PC-3 (cell line): ENCODE measurements at regions not wholly inside any gene's neighbourhood (a gene's known extent, or its start where the extent isn't known, plus 50 kb on each side); places are given as distances from the start of the nearest gene placed in this dataset.

ENCODE experiments used
- ATAC-seq: fragments of 200-7000 bp; cut with Tn5 transposase; 2 replicates; pipeline ENCODE4 v1.9.1; 2020; ENCODE audit warnings: mild to moderate bottlenecking, moderate library complexity
- BruUV-seq: library from RNA; stranded (reverse); fragments of 400-500 nt; replicated peaks from 2 replicates; lab custom pipeline; 2021; lab: Mats Ljungman, UMichigan
- CTCF ChIA-PET: fragments of 300-600 bp; sonication (Branson Sonifier 250); formaldehyde crosslinking; loops from one replicate; lab custom pipeline; 2022; ENCODE audit warnings: antibody characterized with exemption; lab: Charles Lee
- POLR2A ChIA-PET: fragments of 300-600 bp; sonication (Branson Sonifier 250); formaldehyde crosslinking; loops from one replicate; lab custom pipeline; 2022; ENCODE audit warnings: antibody characterized with exemption; ENCODE audit not compliant: unreplicated experiment; lab: Charles Lee
- DNase-seq: peaks from one replicate; pipeline ENCODE4 v3.0.0-alpha.2; 2015
- H2AFZ ChIP-seq: fragments of 300-600 bp; sonication (generic); 2 replicates; pipeline ENCODE4 v1.6.0; 2016; ENCODE audit warnings: antibody characterized with exemption, low read length
- H3F3A ChIP-seq: fragments of 300-600 bp; sonication (generic); one replicate; pipeline ENCODE4 v1.6.0; 2017; ENCODE audit warnings: antibody characterized with exemption, low read length, control low read depth, mild to moderate bottlenecking; ENCODE audit not compliant: unreplicated experiment
- H3K27ac ChIP-seq: fragments of 300-600 bp; sonication (generic); 2 replicates; pipeline ENCODE4 v1.5.1; 2016; ENCODE audit warnings: mild to moderate bottlenecking, low read length
- H3K27me3 ChIP-seq: fragments of 300-600 bp; sonication (generic); 2 replicates; pipeline ENCODE4 v1.6.1; 2016; ENCODE audit warnings: low read length, mixed read lengths
- H3K36me3 ChIP-seq: fragments of 300-600 bp; sonication (generic); 2 replicates; pipeline ENCODE4 v1.6.1; 2016; ENCODE audit warnings: low read depth, mixed run types, low read length, mixed read lengths
- H3K4me1 ChIP-seq: fragments of 300-600 bp; sonication (generic); 2 replicates; pipeline ENCODE4 v1.5.1; 2016; ENCODE audit warnings: low read length; ENCODE audit not compliant: insufficient read depth
- H3K4me2 ChIP-seq: fragments of 300-600 bp; sonication (generic); 2 replicates; pipeline ENCODE4 v1.6.0; 2016; ENCODE audit warnings: low read length
- H3K4me3 ChIP-seq: fragments of 300-600 bp; sonication (generic); 2 replicates; pipeline ENCODE4 v1.5.1; 2016; ENCODE audit warnings: mild to moderate bottlenecking, low read length, mixed read lengths
- H3K79me2 ChIP-seq: fragments of 300-600 bp; sonication (generic); 2 replicates; pipeline ENCODE4 v1.6.1; 2017; ENCODE audit warnings: low read length, mixed read lengths
- H3K9ac ChIP-seq: fragments of 300-600 bp; sonication (generic); 2 replicates; pipeline ENCODE4 v1.6.0; 2016; ENCODE audit warnings: mild to moderate bottlenecking, low read length
- H3K9me2 ChIP-seq: fragments of 300-600 bp; sonication (generic); replicated peaks from 2 replicates; pipeline ENCODE4 v1.6.1; 2016; ENCODE audit warnings: mixed run types, low read length, mixed read lengths
- H3K9me3 ChIP-seq: fragments of 300-600 bp; sonication (generic); 2 replicates; pipeline ENCODE4 v1.6.1; 2016; ENCODE audit warnings: low read length, mixed read lengths
- H4K20me1 ChIP-seq: fragments of 300-600 bp; sonication (generic); 2 replicates; pipeline ENCODE4 v1.6.1; 2016; ENCODE audit warnings: low read length, mixed read lengths
- EZH2 ChIP-seq: fragments of 300-600 bp; sonication (generic); IDR thresholded peaks from one replicate; pipeline ENCODE4 v1.6.1; 2017; ENCODE audit warnings: antibody characterized with exemption, mild to moderate bottlenecking, low read length; ENCODE audit not compliant: unreplicated experiment
- EZH2phosphoT487 ChIP-seq: fragments of 300-600 bp; sonication (generic); IDR thresholded peaks from 2 replicates; pipeline ENCODE4 v1.6.1; 2018; ENCODE audit warnings: mild to moderate bottlenecking, antibody characterized with exemption, low read length, borderline replicate concordance
- intact Hi-C: fragments of 100-400 bp; cut with micrococcal nuclease; formaldehyde crosslinking; loops from 2 replicates; pipeline ENCODE4 v1.9.0; 2023
- TF ChIP-seq, protein P1 (sequence below): fragments of 300-600 bp; sonication (generic); conservative IDR thresholded peaks from 2 replicates; pipeline ENCODE4 v1.5.1; 2017; ENCODE audit warnings: antibody characterized with exemption, low read depth, mild to moderate bottlenecking, low read length

DNA sequence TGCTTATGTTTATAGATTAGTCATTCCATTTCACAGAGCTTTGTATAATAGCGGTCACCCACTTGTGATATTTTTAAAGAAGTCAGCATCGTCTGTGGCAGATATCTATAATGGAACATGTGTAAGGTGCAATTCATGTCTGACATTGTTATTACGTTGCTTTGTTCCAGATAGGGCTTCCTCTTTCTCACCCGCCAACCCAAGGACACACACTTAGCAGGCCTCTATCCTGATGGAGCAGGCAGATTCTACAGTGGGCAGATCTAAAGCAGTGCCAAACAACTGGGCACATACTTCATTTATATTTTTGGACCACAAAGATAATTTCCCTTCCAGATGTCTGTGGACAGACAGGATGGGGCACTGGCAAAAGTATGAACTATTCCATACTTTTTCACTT is 573.1 kb downstream of the TDRD15 start:
- H3K4me3 ChIP-seq: no peak overlapping the region
- BruUV-seq: no TSS peak
- ChIA-PET POLR2A (no interaction called here), CTCF (no interaction called here)
- no peak overlapping the region for H3K27ac ChIP-seq
- intact Hi-C loops: no loop called here
- H3K27me3 ChIP-seq: no peaks in the 10 kb centered on the region
- H2AFZ ChIP-seq: no peak overlapping the region
- ATAC-seq (no peak), DNase-seq (no peak)
- H3K36me3 ChIP-seq: no peaks in the 10 kb centered on the region
- no peaks in the 10 kb centered on the region for H4K20me1 ChIP-seq
- no peaks in the 10 kb centered on the region for H3K4me1 ChIP-seq
- H3K9ac ChIP-seq: no peak overlapping the region
- peaks cover 14% of the 10 kb centered on the region for H3K9me3 ChIP-seq
- no peaks in the 10 kb centered on the region for H3K9me2 ChIP-seq
- no peak overlapping the region for H3K4me2 ChIP-seq
- TF ChIP-seq EZH2: no peak
- TF ChIP-seq, protein P1, sequence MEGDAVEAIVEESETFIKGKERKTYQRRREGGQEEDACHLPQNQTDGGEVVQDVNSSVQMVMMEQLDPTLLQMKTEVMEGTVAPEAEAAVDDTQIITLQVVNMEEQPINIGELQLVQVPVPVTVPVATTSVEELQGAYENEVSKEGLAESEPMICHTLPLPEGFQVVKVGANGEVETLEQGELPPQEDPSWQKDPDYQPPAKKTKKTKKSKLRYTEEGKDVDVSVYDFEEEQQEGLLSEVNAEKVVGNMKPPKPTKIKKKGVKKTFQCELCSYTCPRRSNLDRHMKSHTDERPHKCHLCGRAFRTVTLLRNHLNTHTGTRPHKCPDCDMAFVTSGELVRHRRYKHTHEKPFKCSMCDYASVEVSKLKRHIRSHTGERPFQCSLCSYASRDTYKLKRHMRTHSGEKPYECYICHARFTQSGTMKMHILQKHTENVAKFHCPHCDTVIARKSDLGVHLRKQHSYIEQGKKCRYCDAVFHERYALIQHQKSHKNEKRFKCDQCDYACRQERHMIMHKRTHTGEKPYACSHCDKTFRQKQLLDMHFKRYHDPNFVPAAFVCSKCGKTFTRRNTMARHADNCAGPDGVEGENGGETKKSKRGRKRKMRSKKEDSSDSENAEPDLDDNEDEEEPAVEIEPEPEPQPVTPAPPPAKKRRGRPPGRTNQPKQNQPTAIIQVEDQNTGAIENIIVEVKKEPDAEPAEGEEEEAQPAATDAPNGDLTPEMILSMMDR: no peak
- no peaks in the 10 kb centered on the region for H3K79me2 ChIP-seq
- no peaks in the 10 kb centered on the region for H3F3A ChIP-seq

DNA sequence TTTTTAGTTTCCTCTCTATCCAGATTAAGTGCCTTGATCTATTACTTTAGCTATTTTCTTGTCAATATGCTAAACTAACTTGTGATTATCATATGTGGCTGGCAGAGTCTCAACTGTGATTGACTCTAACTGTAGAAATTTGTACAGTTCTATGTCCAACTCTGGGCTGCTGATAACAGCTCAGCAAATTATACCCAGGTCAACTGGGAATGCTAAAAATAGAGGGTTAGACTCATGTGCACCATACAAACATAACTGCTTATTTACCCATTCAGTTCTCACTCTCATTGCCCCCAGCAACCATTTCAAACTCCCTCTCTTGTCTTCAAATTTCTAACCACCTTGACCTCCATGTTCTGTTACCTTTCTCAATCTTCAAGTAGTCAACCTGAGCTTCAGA is 576.9 kb downstream of the TDRD15 start:
- H3F3A ChIP-seq: no peaks in the 10 kb centered on the region
- no peak overlapping the region for H2AFZ ChIP-seq
- no peaks in the 10 kb centered on the region for H3K36me3 ChIP-seq
- DNase-seq: no peak
- no peaks in the 10 kb centered on the region for H3K27me3 ChIP-seq
- H3K9me2 ChIP-seq: no peaks in the 10 kb centered on the region
- no peak overlapping the region for H3K4me3 ChIP-seq
- CTCF ChIA-PET: no interaction called here
- no peak for TF ChIP-seq EZH2
- H4K20me1 ChIP-seq: no peaks in the 10 kb centered on the region
- no peak for ATAC-seq
- H3K27ac ChIP-seq: no peak overlapping the region
- intact Hi-C loops: no loop called here
- H3K4me2 ChIP-seq: no peak overlapping the region
- peaks cover 13% of the 10 kb centered on the region; the same call in 1 of the 2 replicates for H3K9me3 ChIP-seq
- H3K9ac ChIP-seq: no peak overlapping the region
- no TSS peak for BruUV-seq
- H3K4me1 ChIP-seq: no peaks in the 10 kb centered on the region
- POLR2A ChIA-PET: no interaction called here
- H3K79me2 ChIP-seq: no peaks in the 10 kb centered on the region

- Histone ChIP-seq H3K27ac (no peak overlapping the region), H3K27me3 (no peaks in the 10 kb centered on the region), H3F3A (no peaks in the 10 kb centered on the region), H3K9me2 (no peaks in the 10 kb centered on the region), H4K20me1 (no peaks in the 10 kb centered on the region), H2AFZ (no peak overlapping the region), H3K4me2 (no peak overlapping the region), H3K4me1 (no peaks in the 10 kb centered on the region), H3K4me3 (no peak overlapping the region), H3K79me2 (no peaks in the 10 kb centered on the region), H3K9ac (no peak overlapping the region), H3K9me3 (peaks cover 17% of the 10 kb centered on the region), H3K36me3 (no peaks in the 10 kb centered on the region)
- ChIA-PET CTCF (no interaction called here), POLR2A (no interaction called here)
- TF ChIP-seq EZH2 (no peak), EZH2phosphoT487 (no peak)
- TF ChIP-seq, protein P1: no peak
- BruUV-seq: no TSS peak
- DNase-seq: no peak
- intact Hi-C loops: no loop called here
- no peak for ATAC-seq
Measured at GRCh38 chr2:21710031-21710430, 586.3 kb downstream of the TDRD15 start.
